ENCODE measurements at regions not wholly inside any gene's neighbourhood (a gene's known extent, or its start where the extent isn't known, plus 50 kb on each side); places are given as distances from the start of the nearest gene placed in this dataset.

DNA sequence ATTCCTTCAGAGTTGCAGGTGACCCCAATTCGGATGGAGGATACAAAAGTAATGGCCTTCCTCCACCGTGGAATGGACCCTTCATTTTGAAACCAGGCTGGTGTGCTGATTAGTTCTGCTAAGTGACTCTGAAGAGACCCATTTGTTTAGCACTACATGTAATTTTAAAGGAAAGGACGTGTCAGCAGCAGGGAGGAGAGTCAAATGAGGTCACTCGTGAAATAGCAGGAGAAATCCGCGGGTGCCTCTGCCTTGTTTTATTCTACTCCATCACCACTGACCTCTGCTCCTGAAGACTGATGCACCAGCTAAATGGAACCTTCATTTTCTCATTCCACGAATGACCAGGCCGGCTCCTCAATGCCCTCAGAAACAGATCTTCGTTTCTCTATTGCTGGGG lies 589.2 kb downstream of the CDH11 start:
- no peak for DNase-seq

DNA sequence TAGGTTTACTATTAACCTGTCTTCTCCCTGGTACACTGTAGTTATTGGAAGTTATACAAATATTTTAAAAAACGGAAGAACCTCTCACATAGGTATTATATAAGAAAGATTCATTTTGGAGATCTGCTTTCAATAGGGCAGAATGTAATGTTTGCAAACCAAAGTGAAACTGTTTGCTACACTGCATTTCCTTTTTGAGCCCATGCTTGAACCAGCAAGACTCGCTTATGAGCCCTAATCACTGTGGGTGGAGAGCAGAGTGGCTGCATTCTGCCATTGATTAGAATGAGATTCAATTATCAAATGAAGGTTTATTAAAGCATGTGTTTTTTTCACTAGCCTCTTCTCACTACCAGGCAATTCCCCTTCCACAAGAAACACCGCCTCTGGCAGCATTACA lies 589.7 kb downstream of the CDH11 start:
- no peak for DNase-seq

DNA sequence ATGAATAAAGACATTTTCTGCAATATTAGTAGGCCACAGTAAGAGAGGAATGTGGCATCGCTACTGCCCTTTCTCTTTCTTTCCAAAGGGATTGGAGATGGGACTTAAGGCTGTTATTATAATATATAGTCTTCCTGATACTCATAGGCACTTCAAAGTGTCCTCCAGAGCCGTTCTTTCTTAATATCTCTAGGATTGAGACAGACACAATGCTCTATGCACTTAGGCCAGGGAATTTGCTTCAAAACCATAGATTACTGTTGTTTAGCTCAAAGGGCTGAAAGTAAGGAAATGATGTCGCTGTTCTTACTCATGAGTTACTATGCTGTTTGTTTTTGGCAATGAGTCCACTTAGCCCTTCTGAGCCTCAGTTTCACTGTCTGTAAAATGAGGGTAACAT lies 590.5 kb downstream of the CDH11 start:
- DNase-seq = no peak

DNA sequence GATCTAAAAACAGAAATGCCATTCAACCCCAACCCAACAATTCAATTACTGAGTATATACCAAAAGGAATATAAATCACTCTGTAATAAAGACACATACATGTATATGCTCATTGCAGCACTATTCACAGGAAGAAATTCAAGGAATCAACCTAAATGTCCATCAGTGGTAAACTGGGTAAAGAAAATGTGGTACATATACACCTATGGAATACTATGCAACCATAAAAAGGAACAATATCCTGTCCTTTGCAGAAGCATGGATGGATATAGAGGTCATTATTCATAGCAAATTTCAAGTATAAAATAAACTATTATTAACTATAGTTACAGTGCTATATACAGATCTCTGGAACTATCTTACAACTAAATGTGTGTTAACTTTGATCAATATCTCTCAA lies 599.3 kb downstream of the CDH11 start:
- no peak for DNase-seq

GRCh38 chr16:64513871-64514270 lies 608.0 kb downstream of the CDH11 start:
- no peak for DNase-seq

- no peak for DNase-seq
Observed at GRCh38 chr16:64507240-64508024, 614.4 kb downstream of the CDH11 start.

GRCh38 chr16:64499211-64499610 lies 622.7 kb downstream of the CDH11 start:
- DNase-seq = no peak

DNA sequence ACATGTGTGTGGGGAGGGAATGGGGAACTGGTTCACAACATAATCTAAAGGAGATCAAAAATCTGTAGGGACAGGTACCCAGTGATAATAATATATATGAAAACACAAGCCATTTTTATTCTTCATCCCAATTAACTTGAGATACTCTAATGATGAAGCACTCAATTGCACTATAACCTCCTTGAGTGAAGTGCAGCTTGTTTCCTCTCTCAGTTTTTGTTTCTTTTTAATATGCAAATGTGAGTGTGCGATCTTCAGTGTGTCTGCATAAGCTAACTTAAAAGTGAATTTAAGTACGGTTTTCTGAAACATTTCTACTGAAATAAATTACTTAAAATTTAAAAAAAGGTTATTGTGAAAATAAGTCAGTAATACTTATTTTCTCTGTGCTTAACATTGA lies 623.5 kb downstream of the CDH11 start:
- no peak for DNase-seq

GRCh38 chr16:64493709-64494108 lies 628.2 kb downstream of the CDH11 start:
- DNase-seq = no peak

- no peak for DNase-seq
Observed at GRCh38 chr16:64489449-64489848, 632.4 kb downstream of the CDH11 start.

GRCh38 chr16:64486561-64486960 lies 635.3 kb downstream of the CDH11 start:
- DNase-seq = no peak

DNA sequence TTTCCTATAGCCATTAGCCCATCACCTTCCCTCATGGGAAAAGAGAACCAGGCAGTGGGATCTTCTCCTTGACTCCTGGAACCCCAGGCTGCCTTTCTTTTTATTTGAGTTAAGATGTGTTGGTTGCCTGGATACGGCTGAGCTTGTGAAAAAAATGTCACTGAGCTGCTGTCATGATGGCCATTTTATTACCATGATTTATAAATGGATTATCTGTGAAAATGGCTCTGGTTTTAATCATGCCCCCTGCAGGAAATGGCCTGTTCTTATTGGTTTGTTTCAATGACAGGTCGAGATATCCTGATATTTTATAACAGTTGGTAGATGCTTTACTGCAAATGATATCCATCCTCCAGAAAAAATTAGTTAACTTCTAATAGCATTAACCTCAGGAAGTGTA lies 640.4 kb downstream of the CDH11 start:
- DNase-seq = no peak

DNA sequence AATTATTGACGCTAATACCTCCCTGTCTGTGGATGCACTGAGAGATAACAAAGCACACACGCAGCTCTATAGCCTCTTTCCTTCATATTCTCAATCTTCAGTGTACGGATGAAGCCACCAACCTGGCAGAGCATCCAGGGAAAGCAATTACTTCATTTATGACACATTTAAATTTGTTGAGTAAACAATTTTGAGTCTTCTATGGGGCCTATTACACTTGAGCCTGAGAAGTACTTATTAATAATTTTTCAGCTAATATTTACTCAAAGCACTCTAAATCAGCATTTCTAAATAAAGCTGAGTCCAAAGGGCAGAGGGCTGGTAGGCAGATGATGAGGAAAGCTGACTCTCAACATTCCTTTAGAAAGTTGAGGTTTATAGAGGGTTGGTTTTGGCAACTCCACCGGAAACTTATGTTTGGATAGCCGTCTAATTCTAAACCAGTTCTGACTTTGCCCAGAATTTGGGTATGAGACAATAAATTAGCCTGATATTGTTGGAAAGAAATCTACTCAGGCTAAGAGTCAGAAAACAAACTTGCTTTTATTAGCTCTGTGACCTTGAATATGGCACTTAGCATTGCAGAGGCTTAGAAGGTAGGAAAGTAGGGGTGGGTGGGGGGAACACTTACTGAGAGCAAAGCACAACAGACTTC lies 643.5 kb downstream of the CDH11 start:
- DNase-seq = no peak

- DNase-seq = no peak
Observed at GRCh38 chr16:64475627-64476351, 646.1 kb downstream of the CDH11 start.

DNA sequence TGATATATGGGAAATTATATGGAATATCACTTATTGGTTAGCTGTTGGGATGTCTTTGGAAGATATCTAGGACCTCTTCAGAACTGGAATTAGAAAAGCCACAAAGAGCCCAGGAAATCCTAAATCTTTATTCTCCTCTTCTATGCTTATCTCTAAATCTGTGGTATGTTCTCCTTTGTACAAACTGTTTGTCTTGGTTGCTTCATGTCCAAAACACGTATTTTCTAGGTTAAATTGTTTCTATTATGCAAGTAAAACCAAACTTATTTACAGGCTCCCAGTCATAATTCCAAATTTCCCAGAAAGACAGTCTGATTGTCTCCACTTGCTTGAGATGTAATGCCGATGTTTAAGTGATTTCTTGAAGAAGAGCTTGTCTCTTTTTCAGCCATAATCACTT lies 650.9 kb downstream of the CDH11 start:
- no peak for DNase-seq

DNA sequence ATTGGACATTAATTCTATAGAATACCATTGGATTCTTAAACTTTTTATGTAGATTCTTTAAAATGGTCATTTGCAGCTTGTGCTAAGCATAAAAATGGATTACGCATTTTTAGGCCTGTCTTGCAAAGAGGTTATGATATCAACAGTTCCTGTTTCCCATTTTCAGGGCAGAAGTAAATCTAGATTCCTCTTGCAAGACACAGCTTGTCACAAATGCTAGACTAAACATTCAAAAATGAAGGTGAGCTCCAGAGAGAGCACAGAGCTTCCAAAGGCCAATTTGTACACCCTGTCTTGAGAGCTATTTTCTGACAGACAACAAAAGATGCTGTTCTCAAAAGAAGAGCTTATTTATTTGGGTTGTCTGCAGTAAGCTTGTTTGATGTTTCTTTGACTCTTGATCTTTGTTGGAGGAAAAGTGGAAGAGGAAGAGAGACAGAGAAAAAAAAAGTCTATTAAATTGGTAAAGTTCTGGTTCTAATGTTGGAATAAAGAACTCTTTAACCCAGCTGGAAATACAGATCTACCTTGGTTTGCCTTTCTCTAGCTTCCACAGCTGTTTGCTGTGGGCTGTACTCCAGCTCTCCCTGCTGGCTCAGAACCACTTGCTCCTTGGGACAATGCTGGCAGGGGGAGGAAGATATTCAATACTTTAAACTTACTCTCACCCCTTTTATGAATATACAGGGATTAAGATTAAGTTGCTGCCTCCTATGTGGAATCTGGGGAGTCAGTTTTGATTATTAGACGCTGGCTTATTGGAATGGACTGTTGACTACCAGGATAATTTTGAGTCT lies 651.8 kb downstream of the CDH11 start:
- DNase-seq = no peak

DNA sequence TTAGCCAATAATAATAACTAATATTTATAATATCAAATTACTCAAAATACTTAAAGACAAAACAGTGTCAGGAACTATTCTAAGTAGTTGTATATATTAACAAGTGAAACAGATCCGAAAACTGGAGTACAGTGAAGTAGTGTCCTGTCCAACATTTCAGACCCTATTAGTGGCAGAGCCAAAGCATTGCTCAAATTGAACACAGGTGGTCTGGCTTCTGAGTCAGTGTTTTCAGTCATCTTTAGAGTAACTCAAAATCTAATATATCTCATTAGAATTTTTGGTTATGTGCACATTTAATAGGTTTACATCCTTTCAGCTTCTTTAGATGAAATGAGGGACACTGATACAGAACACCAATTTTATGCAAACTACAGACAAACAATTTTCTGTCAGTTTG lies 652.5 kb downstream of the CDH11 start:
- no peak for DNase-seq

- DNase-seq = no peak
Observed at GRCh38 chr16:64468515-64469090, 653.3 kb downstream of the CDH11 start.

- no peak for DNase-seq
Observed at GRCh38 chr16:64459821-64460220, 662.0 kb downstream of the CDH11 start.

DNA sequence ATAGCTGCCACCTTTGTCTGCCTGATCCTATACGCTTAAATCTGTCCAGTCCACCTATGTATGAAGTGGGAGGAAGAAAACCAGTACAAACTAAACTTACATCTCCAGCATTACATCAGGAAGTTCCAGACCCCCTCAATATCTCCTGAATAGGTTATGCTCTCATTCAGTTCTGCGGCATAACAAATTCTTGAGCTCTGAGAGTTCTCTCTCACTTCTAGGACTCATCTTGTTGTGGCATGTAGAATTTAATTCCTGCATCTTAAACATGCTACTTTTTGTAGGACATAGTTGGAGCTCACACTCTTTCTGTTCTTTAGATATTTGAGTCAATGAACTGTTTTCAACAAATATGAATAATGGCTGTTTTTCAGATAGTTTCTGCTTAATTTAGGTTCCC lies 662.5 kb downstream of the CDH11 start:
- no peak for DNase-seq

DNA sequence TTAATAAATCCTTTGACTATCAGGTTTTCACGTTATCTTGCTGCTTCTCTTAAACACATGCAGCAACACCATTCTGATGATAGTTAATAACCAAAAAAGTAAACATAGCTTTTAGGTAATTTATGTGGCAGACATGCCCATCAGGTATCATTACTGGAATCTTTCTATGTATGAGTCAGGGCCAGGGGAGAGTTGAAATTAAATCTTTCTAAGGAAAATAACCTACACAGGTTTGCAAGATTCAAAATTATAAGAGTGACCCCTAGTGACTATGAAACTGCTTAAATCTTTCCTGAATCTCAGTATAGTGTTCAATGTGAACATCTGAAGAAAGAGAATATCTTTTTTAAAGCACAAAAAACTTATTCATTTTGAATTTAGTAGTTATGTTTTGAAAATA lies 666.6 kb downstream of the CDH11 start:
- no peak for DNase-seq

GRCh38 chr16:64453646-64454045 lies 668.2 kb downstream of the CDH11 start:
- DNase-seq = no peak

DNA sequence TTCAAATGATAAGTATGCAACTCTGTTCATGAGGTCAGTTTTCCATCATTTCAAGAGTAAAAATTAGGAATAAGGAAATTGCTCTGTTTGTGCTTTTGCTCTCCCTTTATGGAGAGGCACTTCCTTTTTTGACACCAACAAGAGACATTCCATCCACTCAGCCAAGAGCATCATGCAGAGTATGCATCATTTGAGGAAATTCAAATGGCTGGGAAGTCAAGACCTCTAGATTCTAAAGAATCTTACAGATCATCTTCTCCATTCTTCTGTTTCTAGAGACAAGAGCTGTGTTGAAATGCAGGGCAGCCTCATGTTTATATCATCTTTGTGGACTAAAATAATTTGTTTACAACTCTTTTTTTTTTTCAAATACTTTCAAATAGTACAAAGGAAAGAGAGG lies 669.4 kb downstream of the CDH11 start:
- no peak for DNase-seq

Data from NCI-H510A treated with DMSO at 0.1 percent for 48 hours (cell line).